Keratinocyte (primary cell): ENCODE measurements at regions not wholly inside any gene's neighbourhood (a gene's known extent, or its start where the extent isn't known, plus 50 kb on each side); places are given as distances from the start of the nearest gene placed in this dataset.

Experiments
- DNase-seq: peaks from one replicate; pipeline ENCODE4 v3.0.0-alpha.2; 2011; ENCODE audit warnings: low read depth, missing footprints, low spot score
- FAIRE-seq: peaks from 2 replicates; lab custom pipeline; 2011; peaks lifted over from hg19 to GRCh38; lab: Jason Lieb, UNC
- H2AFZ ChIP-seq: 2 replicates; pipeline ENCODE4 v1.6.0; 2012; ENCODE audit warnings: low read length, control low read depth, inconsistent platforms; ENCODE audit not compliant: control insufficient read depth
- H3K27ac ChIP-seq: 2 replicates; pipeline ENCODE4 v1.5.1; 2011; ENCODE audit warnings: low read length; ENCODE audit not compliant: control insufficient read depth, insufficient read depth
- H3K27me3 ChIP-seq: 3 replicates; pipeline ENCODE4 v1.6.0; 2011; ENCODE audit warnings: low read length; ENCODE audit not compliant: control insufficient read depth, insufficient read depth; ENCODE audit errors: extremely low read depth
- H3K36me3 ChIP-seq, 2 experiments: 2 replicates in 1 of 2; 3 replicates in 1 of 2; pipeline ENCODE4 v1.5.1; 2011; ENCODE audit warnings: low read length in 2 of 2, mild to moderate bottlenecking in 1 of 2; ENCODE audit not compliant: control insufficient read depth in 2 of 2, insufficient read depth in 2 of 2; ENCODE audit errors: extremely low read depth in 1 of 2
- H3K4me1 ChIP-seq: 3 replicates; pipeline ENCODE4 v1.5.1; 2011; ENCODE audit warnings: low read length; ENCODE audit not compliant: control insufficient read depth, insufficient read depth; ENCODE audit errors: extremely low read depth
- H3K4me2 ChIP-seq: 3 replicates; pipeline ENCODE4 v1.6.0; 2011; ENCODE audit warnings: low read depth, low read length; ENCODE audit not compliant: control insufficient read depth, insufficient read depth; ENCODE audit errors: extremely low read depth
- H3K4me3 ChIP-seq, 3 experiments: fragments of 200-600 bp in 1 of 3; sonication (generic) in 1 of 3; 2 replicates in 2 of 3; 3 replicates in 1 of 3; pipeline ENCODE4 v1.5.1; 2011 to 2016; ENCODE audit warnings: low read length in 3 of 3, mild to moderate bottlenecking in 3 of 3, control low read depth in 2 of 3, inconsistent platforms in 1 of 3, low read depth in 1 of 3, mixed read lengths in 1 of 3, mixed run types in 1 of 3, moderate library complexity in 1 of 3; ENCODE audit not compliant: control insufficient read depth in 2 of 3, insufficient read depth in 2 of 3; ENCODE audit errors: extremely low read depth in 1 of 3
- H3K79me2 ChIP-seq: 2 replicates; pipeline ENCODE4 v1.6.0; 2012; ENCODE audit warnings: low read length; ENCODE audit not compliant: control insufficient read depth, insufficient read depth
- H3K9ac ChIP-seq: 3 replicates; pipeline ENCODE4 v1.6.0; 2011; ENCODE audit warnings: low read length; ENCODE audit not compliant: control insufficient read depth, insufficient read depth; ENCODE audit errors: extremely low read depth
- H3K9me1 ChIP-seq: 3 replicates; pipeline ENCODE4 v1.6.0; 2011; ENCODE audit warnings: low read length; ENCODE audit not compliant: control insufficient read depth, insufficient read depth; ENCODE audit errors: extremely low read depth
- H3K9me3 ChIP-seq: 2 replicates; pipeline ENCODE4 v1.5.1; 2012; ENCODE audit warnings: low read depth, low read length; ENCODE audit not compliant: control insufficient read depth
- H4K20me1 ChIP-seq: 3 replicates; pipeline ENCODE4 v1.6.0; 2011; ENCODE audit warnings: low read length; ENCODE audit not compliant: control insufficient read depth, insufficient read depth; ENCODE audit errors: extremely low read depth
- CTCF ChIP-seq, 3 experiments: IDR thresholded peaks in 1 of 3; conservative IDR thresholded peaks in 1 of 3; optimal IDR thresholded peaks in 1 of 3; 2 replicates in 2 of 3; 3 replicates in 1 of 3; pipeline versions ENCODE3 to v1.5.1; 2011; ENCODE audit warnings: low read length in 3 of 3, mild to moderate bottlenecking in 3 of 3, moderate library complexity in 2 of 3, control low read depth in 1 of 3, inconsistent platforms in 1 of 3; ENCODE audit not compliant: insufficient read depth in 2 of 3; ENCODE audit errors: extremely low read depth in 1 of 3
- EZH2 ChIP-seq: IDR thresholded peaks from one replicate; pipeline ENCODE4 v1.6.1; 2012; ENCODE audit warnings: inconsistent platforms, mild to moderate bottlenecking, low read length, moderate library complexity
- dilution Hi-C: fragments of 300-500 bp; cut with MboI; formaldehyde crosslinking; loops from one replicate; pipeline ENCODE4 v1.7.0; 2020; ENCODE audit warnings: low sequenced_read_pairs; ENCODE audit not compliant: extremely low pct_ligation_motif_present

DNA sequence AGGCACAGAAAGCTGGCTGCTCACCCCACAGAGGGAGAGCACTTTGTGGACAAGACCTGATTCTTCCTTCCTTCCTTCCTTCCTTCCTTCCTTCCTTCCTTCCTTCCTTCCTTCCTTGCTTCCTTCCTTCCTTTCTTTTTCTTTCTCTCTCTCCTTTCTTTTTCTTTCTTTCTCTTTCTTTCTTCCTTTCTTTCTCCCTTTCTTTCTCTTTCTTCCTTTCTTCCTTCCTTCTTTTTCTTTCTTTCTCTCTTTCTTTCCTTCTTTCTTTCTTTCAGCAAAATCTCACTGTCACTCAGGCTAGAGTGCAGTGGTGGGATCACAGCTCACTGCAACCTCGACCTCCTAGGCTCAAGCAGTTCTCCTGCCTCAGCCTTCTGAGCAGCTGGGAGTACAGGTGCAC is 263.9 kb downstream of the UQCRFS1 start:
- H3K4me3 ChIP-seq: no peak overlapping the region
- H3K9me3 ChIP-seq: peaks cover 7% of the 10 kb centered on the region
- DNase-seq: no peak
- H3K9ac ChIP-seq: no peak overlapping the region
- no peak overlapping the region for H3K27ac ChIP-seq
- H3K79me2 ChIP-seq: no peaks in the 10 kb centered on the region
- dilution Hi-C loops: no loop called here
- no peak overlapping the region for H2AFZ ChIP-seq
- TF ChIP-seq CTCF (optimal IDR thresholded peaks at IDR 0.05 in 1 of 3, IDR thresholded peaks at IDR 0.05 in 1 of 3, conservative IDR thresholded peaks at IDR 0.05 in 1 of 3; ENCODE audit: extremely low read depth in 1 of 3, insufficient read depth in 2 of 3, low read length in 3 of 3) (no peak), EZH2 (no peak)
- no peaks in the 10 kb centered on the region for H3K36me3 ChIP-seq
- H3K27me3 ChIP-seq: no peaks in the 10 kb centered on the region
- no peaks in the 10 kb centered on the region for H3K4me1 ChIP-seq
- no peak overlapping the region for H3K4me2 ChIP-seq
- FAIRE-seq: no peak
- H3K9me1 ChIP-seq: no peaks in the 10 kb centered on the region
- H4K20me1 ChIP-seq: no peaks in the 10 kb centered on the region

GRCh38 chr19:28948566-28948965 is 264.4 kb downstream of the UQCRFS1 start:
- no peak overlapping the region for H2AFZ ChIP-seq
- H3K9ac ChIP-seq: no peak overlapping the region
- H4K20me1 ChIP-seq: no peaks in the 10 kb centered on the region
- no peaks in the 10 kb centered on the region for H3K4me1 ChIP-seq
- no peaks in the 10 kb centered on the region for H3K9me1 ChIP-seq
- TF ChIP-seq CTCF (optimal IDR thresholded peaks at IDR 0.05 in 1 of 3, IDR thresholded peaks at IDR 0.05 in 1 of 3, conservative IDR thresholded peaks at IDR 0.05 in 1 of 3; ENCODE audit: extremely low read depth in 1 of 3, insufficient read depth in 2 of 3, low read length in 3 of 3) (no peak), EZH2 (no peak)
- dilution Hi-C loops: no loop called here
- H3K9me3 ChIP-seq: peaks cover 7% of the 10 kb centered on the region
- H3K4me2 ChIP-seq: no peak overlapping the region
- H3K4me3 ChIP-seq: no peak overlapping the region
- no peaks in the 10 kb centered on the region for H3K79me2 ChIP-seq
- H3K27me3 ChIP-seq: no peaks in the 10 kb centered on the region
- FAIRE-seq (no peak), DNase-seq (no peak)
- no peaks in the 10 kb centered on the region for H3K36me3 ChIP-seq
- H3K27ac ChIP-seq: no peak overlapping the region
